ENCODE measurements at regions not wholly inside any gene's neighbourhood (a gene's known extent, or its start where the extent isn't known, plus 50 kb on each side); places are given as distances from the start of the nearest gene placed in this dataset.

DNA sequence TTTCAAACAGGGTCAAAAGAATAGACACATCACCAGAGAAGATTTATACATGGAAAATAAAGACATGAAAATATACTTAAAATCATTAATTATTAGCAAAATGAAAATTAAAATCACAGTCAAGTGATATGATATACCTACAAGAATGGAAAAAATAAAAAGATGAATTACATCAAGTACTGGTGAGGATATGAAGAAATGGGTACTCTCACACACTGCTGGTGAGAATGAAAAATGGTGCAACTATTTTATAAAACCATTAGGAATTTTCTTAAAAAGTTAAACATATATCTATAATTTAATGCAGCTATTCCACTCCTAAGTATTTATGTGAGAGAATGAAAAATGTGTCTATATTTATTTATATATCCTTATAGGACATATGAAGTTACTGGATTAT lies 136.3 kb upstream of the GRIK2 start:
- TF ChIP-seq EZH2 (IDR thresholded peaks at IDR 0.05; ENCODE audit: insufficient read depth, poor library complexity, severe bottlenecking) (no peak), EZH2phosphoT487 (IDR thresholded peaks at IDR 0.05; ENCODE audit: insufficient read depth, low read depth) (no peak)

All from GM23248 (cell line).